B cell (primary cell): ENCODE measurements at regions not wholly inside any gene's neighbourhood (a gene's known extent, or its start where the extent isn't known, plus 50 kb on each side); places are given as distances from the start of the nearest gene placed in this dataset.

Experiments
- ATAC-seq: fragments of 200-7000 bp; cut with Tn5 transposase; one replicate; pipeline ENCODE4 v1.10.0; 2021; ENCODE audit warnings: low read depth, mild to moderate bottlenecking, moderate number of reproducible peaks, moderate library complexity
- CTCF ChIA-PET: fragments of 350-600 bp; sonication (Branson Sonifier 250); formaldehyde crosslinking; loops from one replicate; lab custom pipeline; 2021; ENCODE audit warnings: antibody characterized with exemption, inconsistent platforms; lab: Charles Lee
- POLR2A ChIA-PET: fragments of 350-600 bp; sonication (Branson Sonifier 250); formaldehyde crosslinking; loops from one replicate; lab custom pipeline; 2021; ENCODE audit warnings: antibody characterized with exemption; lab: Charles Lee
- DNase-seq: peaks from one replicate; pipeline ENCODE4 v3.0.0; 2013
- H2AFZ ChIP-seq: 2 replicates; pipeline ENCODE4 v1.6.1; 2012; ENCODE audit warnings: mild to moderate bottlenecking, low read depth, low read length; ENCODE audit not compliant: insufficient read depth, poor library complexity, severe bottlenecking
- H3K27ac ChIP-seq, 2 donors: 1 replicate in 1 of 2; 2 replicates in 1 of 2; pipeline ENCODE4 v1.5.1; 2012 to 2013; ENCODE audit warnings: low read length in 2 of 2, mild to moderate bottlenecking in 2 of 2, moderate library complexity in 1 of 2
- H3K27me3 ChIP-seq, 4 experiments: fragments of 200-600 bp in 1 of 4; sonication (generic) in 1 of 4; replicated peaks in 1 of 4; 1 replicate in 2 of 4; 2 replicates in 2 of 4; pipeline versions ENCODE4 v1.6.1 to v1.7.0; 2013 to 2016; ENCODE audit warnings: low read length in 3 of 4, mild to moderate bottlenecking in 2 of 4, mixed read lengths in 1 of 4, moderate library complexity in 1 of 4; ENCODE audit not compliant: insufficient read depth in 4 of 4, control insufficient read depth in 3 of 4; ENCODE audit errors: control extremely low read depth in 1 of 4
- H3K36me3 ChIP-seq, 2 experiments: replicated peaks in 1 of 2; 1 replicate in 1 of 2; 2 replicates in 1 of 2; pipeline versions ENCODE4 v1.6.1 to v1.7.1; 2013; ENCODE audit warnings: low read length in 1 of 2; ENCODE audit not compliant: insufficient read depth in 2 of 2, control insufficient read depth in 1 of 2; ENCODE audit errors: control extremely low read depth in 1 of 2, extremely low read depth in 1 of 2
- H3K4me1 ChIP-seq, 2 donors: fragments of 200-600 bp in 1 of 2; sonication (generic) in 1 of 2; 1 replicate in 1 of 2; 2 replicates in 1 of 2; pipeline versions ENCODE4 v1.5.1 to v1.6.1; 2013 to 2017; ENCODE audit warnings: low read length in 2 of 2; ENCODE audit not compliant: control insufficient read depth in 2 of 2, insufficient read depth in 2 of 2
- H3K4me2 ChIP-seq: replicated peaks from 2 replicates; pipeline ENCODE3; 2012; ENCODE audit warnings: mild to moderate bottlenecking, low read depth, low read length; ENCODE audit not compliant: poor library complexity, severe bottlenecking
- H3K4me3 ChIP-seq, 5 experiments: fragments of 200-600 bp in 1 of 5; sonication (generic) in 1 of 5; 1 replicate in 3 of 5; 2 replicates in 2 of 5; pipeline versions ENCODE4 v1.5.1 to v1.7.0; 2011 to 2016; ENCODE audit warnings: low read length in 4 of 5, mild to moderate bottlenecking in 4 of 5, low read depth in 2 of 5, control low read depth in 1 of 5, moderate library complexity in 1 of 5; ENCODE audit not compliant: insufficient read depth in 1 of 5; ENCODE audit errors: control extremely low read depth in 1 of 5, extremely low read depth in 1 of 5
- H3K79me2 ChIP-seq: fragments of 200-600 bp; sonication (generic); one replicate; pipeline ENCODE4 v1.6.0; 2016; ENCODE audit warnings: low read length; ENCODE audit not compliant: control insufficient read depth, insufficient read depth
- H3K9ac ChIP-seq: fragments of 200-600 bp; sonication (generic); 2 replicates; pipeline ENCODE4 v1.6.1; 2017; ENCODE audit warnings: mild to moderate bottlenecking, low read length, moderate library complexity
- H3K9me3 ChIP-seq, 3 donors: one replicate each; pipeline versions ENCODE4 v1.6.1 to v1.7.1; 2013; ENCODE audit warnings: low read length in 2 of 3; ENCODE audit not compliant: control insufficient read depth in 2 of 3, insufficient read depth in 1 of 3; ENCODE audit errors: control extremely low read depth in 1 of 3
- H4K20me1 ChIP-seq: 2 replicates; pipeline ENCODE4 v1.6.0; 2012; ENCODE audit warnings: mild to moderate bottlenecking, low read length; ENCODE audit not compliant: insufficient read depth, control insufficient read depth, poor library complexity, severe bottlenecking
- H3K27ac Mint-ChIP-seq: one replicate; pipeline ENCODE4 v1.8.0; 2021; ENCODE audit warnings: mixed read lengths
- H3K27me3 Mint-ChIP-seq: one replicate; pipeline ENCODE4 v1.8.0; 2021; ENCODE audit warnings: mixed read lengths
- H3K4me1 Mint-ChIP-seq: one replicate; pipeline ENCODE4 v1.8.0; 2021; ENCODE audit warnings: mixed read lengths
- H3K4me3 Mint-ChIP-seq: one replicate; pipeline ENCODE4 v1.8.0; 2021; ENCODE audit warnings: mixed read lengths
- H3K9me3 Mint-ChIP-seq: one replicate; pipeline ENCODE4 v1.8.0; 2022; ENCODE audit warnings: mixed read lengths; ENCODE audit not compliant: insufficient read depth
- CTCF ChIP-seq: fragments of 200-600 bp; IDR thresholded peaks from one replicate; pipeline ENCODE4 v1.8.0; 2022; ENCODE audit warnings: antibody characterized with exemption, mild to moderate bottlenecking
- EZH2 ChIP-seq: IDR thresholded peaks from 2 replicates; pipeline ENCODE4 v1.6.1; 2012; ENCODE audit warnings: borderline replicate concordance, low read depth, mild to moderate bottlenecking, moderate library complexity, low read length; ENCODE audit not compliant: insufficient read depth, poor library complexity, severe bottlenecking
- WGBS: methylation state at CpG from one replicate; pipeline ENCODE4 v1.1.5; 2013; ENCODE audit warnings: missing lambda C conversion rate; ENCODE audit not compliant: insufficient coverage; 5-methylcytosine and 5-hydroxymethylcytosine counted together
- intact Hi-C: fragments of 100-400 bp; cut with micrococcal nuclease; formaldehyde crosslinking; loops from one replicate; pipeline ENCODE4 v1.10.0; 2022

GRCh38 chr20:6605055-6605935 is 162.2 kb upstream of the BMP2 start:
- no peak for ATAC-seq
- H3K27ac Mint-ChIP-seq, result no peak overlapping the region
- no peak overlapping the region for H3K4me3 Mint-ChIP-seq
- H3K4me1 Mint-ChIP-seq, result no peaks in the 10 kb centered on the region
- no CpG with 5 or more reads among the region's 4 CpGs for WGBS
- H3K9ac ChIP-seq, result no peak overlapping the region
- no peaks in the 10 kb centered on the region for H3K79me2 ChIP-seq
- H3K4me2 ChIP-seq, result no peak overlapping the region
- intact Hi-C loops, result no loop called here
- POLR2A ChIA-PET, result no interaction called here
- H3K27me3 Mint-ChIP-seq, result no peaks in the 10 kb centered on the region
- H3K9me3 ChIP-seq, result no peaks in the 10 kb centered on the region
- H3K36me3 ChIP-seq, result no peaks in the 10 kb centered on the region
- H4K20me1 ChIP-seq, result no peaks in the 10 kb centered on the region
- CTCF ChIA-PET, result no interaction called here
- H3K9me3 Mint-ChIP-seq, result no peaks in the 10 kb centered on the region
- no peak overlapping the region for H3K27ac ChIP-seq
- no peaks in the 10 kb centered on the region for H3K4me1 ChIP-seq
- no peak overlapping the region for H2AFZ ChIP-seq
- H3K4me3 ChIP-seq, result no peak overlapping the region
- H3K27me3 ChIP-seq, result no peaks in the 10 kb centered on the region
- DNase-seq, result no peak
- no peak for TF ChIP-seq EZH2
- TF ChIP-seq CTCF, result no peak

- no peak overlapping the region for H3K4me2 ChIP-seq
- H3K4me1 ChIP-seq, result no peaks in the 10 kb centered on the region
- no peak overlapping the region for H3K27ac Mint-ChIP-seq
- intact Hi-C loops, result no loop called here
- ATAC-seq (no peak), DNase-seq (no peak)
- CTCF ChIA-PET, result no interaction called here
- no peaks in the 10 kb centered on the region for H3K9me3 ChIP-seq
- H3K27ac ChIP-seq, result no peak overlapping the region
- TF ChIP-seq CTCF, result no peak
- TF ChIP-seq EZH2, result no peak
- H3K9me3 Mint-ChIP-seq, result no peaks in the 10 kb centered on the region
- H3K27me3 Mint-ChIP-seq, result no peaks in the 10 kb centered on the region
- no peaks in the 10 kb centered on the region for H4K20me1 ChIP-seq
- H3K4me1 Mint-ChIP-seq, result no peaks in the 10 kb centered on the region
- H3K27me3 ChIP-seq, result no peaks in the 10 kb centered on the region
- H3K4me3 Mint-ChIP-seq, result no peak overlapping the region
- H3K9ac ChIP-seq, result no peak overlapping the region
- no peak overlapping the region for H3K4me3 ChIP-seq
- POLR2A ChIA-PET, result no interaction called here
- no peaks in the 10 kb centered on the region for H3K79me2 ChIP-seq
- 84% methylated on average over 2 of the region's 3 CpGs for WGBS
- H3K36me3 ChIP-seq, result no peaks in the 10 kb centered on the region
- no peak overlapping the region for H2AFZ ChIP-seq
These were observed 163.3 kb upstream of the BMP2 start for GRCh38 chr20:6604179-6604578.
